HEK293 (cell line): ENCODE measurements at regions not wholly inside any gene's neighbourhood (a gene's known extent, or its start where the extent isn't known, plus 50 kb on each side); places are given as distances from the start of the nearest gene placed in this dataset.
"Not testable (repeated sequence)": the region's sequence is repeated elsewhere in the genome, so short reads cannot be mapped to it uniquely, and the experiment has no call there.

ENCODE experiments used
- CTCF ChIA-PET: fragments of 350-600 bp; formaldehyde crosslinking; extraction: SDS; loops from one replicate; lab custom pipeline; 2021; ENCODE audit warnings: antibody characterized with exemption; lab: Yijun Ruan, JAX
- POLR2A ChIA-PET: fragments of 300-600 bp; formaldehyde crosslinking; extraction: SDS; loops from one replicate; lab custom pipeline; 2020; ENCODE audit warnings: antibody characterized with exemption, inconsistent platforms; lab: Yijun Ruan, JAX
- H3K27ac ChIP-seq: fragments of 200-500 bp; sonication (Bioruptor generic); 2 replicates; pipeline ENCODE4 v1.5.1; 2014; ENCODE audit warnings: low read depth, low read length, control low read depth, inconsistent platforms; ENCODE audit errors: extremely low read depth
- H3K36me3 ChIP-seq, 2 experiments: fragments of 200-500 bp in 1 of 2; sonication (Bioruptor generic) in 1 of 2; 1 replicate in 1 of 2; 2 replicates in 1 of 2; pipeline ENCODE4 v1.5.1; 2014 to 2017; ENCODE audit warnings: inconsistent platforms in 2 of 2, low read length in 2 of 2; ENCODE audit not compliant: control insufficient read depth in 2 of 2, insufficient read depth in 1 of 2
- H3K4me1 ChIP-seq: fragments of 200-500 bp; sonication (Bioruptor generic); 2 replicates; pipeline ENCODE4 v1.5.1; 2014; ENCODE audit warnings: mild to moderate bottlenecking, low read length, inconsistent platforms; ENCODE audit not compliant: control insufficient read depth, insufficient read depth
- H3K4me3 ChIP-seq: 2 replicates; pipeline ENCODE4 v1.5.1; 2011; ENCODE audit warnings: low read depth, mild to moderate bottlenecking, control low read depth, low read length, moderate library complexity
- H3K9me3 ChIP-seq: fragments of 200-500 bp; sonication (Bioruptor generic); 2 replicates; pipeline ENCODE4 v1.5.1; 2014; ENCODE audit warnings: low read depth, low read length, inconsistent platforms; ENCODE audit not compliant: control insufficient read depth, insufficient read depth
- AEBP2 ChIP-seq: fragments of 450-650 bp; formaldehyde crosslinking; IDR thresholded peaks from 2 replicates; pipeline ENCODE4 v1.5.1; 2016; ENCODE audit warnings: missing biosample characterization, missing genetic modification characterization, borderline replicate concordance
- BCL11A ChIP-seq: fragments of 450-650 bp; formaldehyde crosslinking; IDR thresholded peaks from 2 replicates; pipeline ENCODE4 v1.5.1; 2016; ENCODE audit warnings: low read depth, missing biosample characterization, missing genetic modification characterization
- HOXA7 ChIP-seq: sonication (generic); formaldehyde crosslinking; IDR thresholded peaks from 2 replicates; pipeline ENCODE4 v1.8.1; 2022; ENCODE audit warnings: missing genetic modification reagents, borderline replicate concordance
- SALL2 ChIP-seq: fragments of 450-650 bp; formaldehyde crosslinking; IDR thresholded peaks from 2 replicates; pipeline ENCODE4 v1.5.0; 2017; ENCODE audit warnings: missing biosample characterization, mild to moderate bottlenecking, missing genetic modification characterization, borderline replicate concordance
- TSHZ1 ChIP-seq: fragments of 450-650 bp; formaldehyde crosslinking; IDR thresholded peaks from 2 replicates; pipeline ENCODE4 v1.5.1; 2016; ENCODE audit warnings: missing biosample characterization, missing genetic modification characterization, borderline replicate concordance
- YY1 ChIP-seq: fragments of 450-650 bp; formaldehyde crosslinking; IDR thresholded peaks from 2 replicates; pipeline ENCODE4 v1.5.1; 2018; ENCODE audit warnings: missing biosample characterization, missing genetic modification characterization
- ZBTB1 ChIP-seq: fragments of 450-650 bp; formaldehyde crosslinking; IDR thresholded peaks from 2 replicates; pipeline ENCODE4 v1.5.1; 2016; ENCODE audit warnings: missing biosample characterization, missing genetic modification characterization
- ZEB2 ChIP-seq: fragments of 450-650 bp; formaldehyde crosslinking; IDR thresholded peaks from 2 replicates; pipeline ENCODE4 v1.5.1; 2016; ENCODE audit warnings: missing biosample characterization, missing genetic modification characterization
- ZNF121 ChIP-seq: fragments of 450-650 bp; formaldehyde crosslinking; IDR thresholded peaks from 2 replicates; pipeline ENCODE4 v1.5.1; 2016; ENCODE audit warnings: missing biosample characterization, missing genetic modification characterization
- ZNF146 ChIP-seq: fragments of 450-650 bp; formaldehyde crosslinking; IDR thresholded peaks from 2 replicates; pipeline ENCODE4 v1.5.1; 2016; ENCODE audit warnings: missing biosample characterization, missing genetic modification characterization
- ZNF184 ChIP-seq: fragments of 450-650 bp; IDR thresholded peaks from 2 replicates; pipeline ENCODE4 v1.5.1; 2018; ENCODE audit warnings: missing biosample characterization, mild to moderate bottlenecking, missing genetic modification characterization
- ZNF2 ChIP-seq: fragments of 450-650 bp; formaldehyde crosslinking; IDR thresholded peaks from 2 replicates; pipeline ENCODE4 v1.5.1; 2016; ENCODE audit warnings: missing biosample characterization, missing genetic modification characterization
- ZNF23 ChIP-seq: fragments of 450-650 bp; formaldehyde crosslinking; IDR thresholded peaks from 2 replicates; pipeline ENCODE4 v1.5.1; 2016; ENCODE audit warnings: missing biosample characterization, missing genetic modification characterization, borderline replicate concordance
- ZNF311 ChIP-seq: fragments of 450-650 bp; formaldehyde crosslinking; IDR thresholded peaks from 2 replicates; pipeline ENCODE4 v1.5.1; 2017; ENCODE audit warnings: missing biosample characterization, missing genetic modification characterization, borderline replicate concordance
- ZNF394 ChIP-seq: fragments of 450-650 bp; formaldehyde crosslinking; IDR thresholded peaks from 2 replicates; pipeline ENCODE4 v1.5.1; 2016; ENCODE audit warnings: missing biosample characterization, missing genetic modification characterization, mild to moderate bottlenecking, moderate library complexity, borderline replicate concordance
- ZNF510 ChIP-seq: fragments of 450-650 bp; formaldehyde crosslinking; IDR thresholded peaks from 2 replicates; pipeline ENCODE4 v1.5.1; 2018; ENCODE audit warnings: mild to moderate bottlenecking, missing genetic modification characterization, missing biosample characterization; ENCODE audit not compliant: insufficient replicate concordance
- ZNF555 ChIP-seq: fragments of 450-650 bp; formaldehyde crosslinking; conservative IDR thresholded peaks from 2 replicates; pipeline ENCODE4 v1.5.1; 2017; ENCODE audit warnings: missing biosample characterization, mild to moderate bottlenecking, missing genetic modification characterization, inconsistent platforms
- ZNF558 ChIP-seq: fragments of 450-650 bp; formaldehyde crosslinking; IDR thresholded peaks from 2 replicates; pipeline ENCODE4 v1.5.1; 2016; ENCODE audit warnings: missing biosample characterization, missing genetic modification characterization
- ZNF600 ChIP-seq: fragments of 450-650 bp; formaldehyde crosslinking; IDR thresholded peaks from 2 replicates; pipeline ENCODE4 v1.5.1; 2016; ENCODE audit warnings: missing biosample characterization, missing genetic modification characterization
- ZNF623 ChIP-seq: fragments of 450-650 bp; formaldehyde crosslinking; IDR thresholded peaks from 2 replicates; pipeline ENCODE4 v1.5.1; 2016; ENCODE audit warnings: missing biosample characterization, missing genetic modification characterization
- ZNF707 ChIP-seq: fragments of 450-650 bp; formaldehyde crosslinking; IDR thresholded peaks from 2 replicates; pipeline ENCODE4 v1.5.1; 2016; ENCODE audit warnings: missing biosample characterization, missing genetic modification characterization

GRCh38 chr18:75966431-75966830, 528.6 kb downstream of the ZNF516 start:
- Histone ChIP-seq H3K36me3 (no peaks in the 10 kb centered on the region), H3K4me1 (no peaks in the 10 kb centered on the region), H3K9me3 (no peaks in the 10 kb centered on the region), H3K4me3 (no peak overlapping the region), H3K27ac (no peak overlapping the region)
- ChIA-PET CTCF (interaction anchor here (0.7 kb wide), 1 partner anchor 94 kb away, joined by 3 read pairs; no protein-coding TSS in a partner anchor), POLR2A (no interaction called here)
- TF ChIP-seq BCL11A (tag by site-specific recombination) (no peak), TSHZ1 (no peak), ZNF184 (tag by site-specific recombination) (no peak), YY1 (tag by site-specific recombination) (no peak), ZNF146 (tag by site-specific recombination) (no peak), ZNF623 (tag by site-specific recombination) (no peak), ZNF510 (tag by site-specific recombination) (no peak), ZNF121 (tag by site-specific recombination) (no peak), ZNF394 (no peak), ZBTB1 (tag by site-specific recombination) (no peak), AEBP2 (no peak), ZNF600 (no peak), SALL2 (tag by site-specific recombination) (no peak), ZNF558 (tag by site-specific recombination) (no peak), ZNF311 (tag by site-specific recombination) (no peak), ZNF2 (tag by site-specific recombination) (no peak), HOXA7 (no peak)

DNA sequence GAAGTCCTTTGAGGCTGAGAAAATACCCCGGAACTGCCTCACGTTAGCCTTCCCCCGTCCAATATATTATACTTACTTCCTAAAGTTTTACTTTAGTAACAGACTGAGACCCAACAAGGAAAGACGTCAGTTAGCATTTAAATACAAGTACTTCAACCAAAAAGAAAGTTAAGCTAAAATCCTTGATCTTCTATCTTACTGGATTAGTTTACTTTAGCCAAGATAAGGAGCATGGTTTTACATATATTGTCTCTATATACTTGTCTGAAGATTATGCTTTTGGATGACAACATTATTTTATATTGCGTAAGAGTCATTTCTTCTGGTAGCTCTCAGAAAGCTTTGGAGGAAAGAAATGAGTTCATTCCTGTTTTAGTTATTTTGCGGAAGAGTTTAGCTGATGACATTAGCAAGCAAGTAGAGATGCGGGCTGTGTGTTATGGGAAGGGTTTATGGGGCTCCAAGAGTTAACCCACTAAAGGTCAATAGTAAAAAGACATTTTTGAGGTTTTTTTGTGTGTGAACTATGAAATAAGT, 532.9 kb downstream of the ZNF516 start:
- ChIA-PET POLR2A (no interaction called here), CTCF (no interaction called here)
- TF ChIP-seq ZNF555 (no peak), ZEB2 (tag by site-specific recombination) (no peak), ZNF23 (tag by site-specific recombination) (no peak), ZNF707 (tag by site-specific recombination) (no peak)
- Histone ChIP-seq H3K36me3 (no peaks in the 10 kb centered on the region), H3K4me3 (no peak overlapping the region), H3K4me1 (no peaks in the 10 kb centered on the region), H3K9me3 (no peaks in the 10 kb centered on the region), H3K27ac (no peak overlapping the region)

- H3K36me3 ChIP-seq, POLR2A ChIA-PET, H3K9me3 ChIP-seq, CTCF ChIA-PET, H3K27ac ChIP-seq, H3K4me3 ChIP-seq, H3K4me1 ChIP-seq: not testable (repeated sequence)
These were observed 532.9 kb upstream of the SMIM21 start for GRCh38 chr18:75960356-75960755.
